GM10266 (cell line): ENCODE measurements at regions not wholly inside any gene's neighbourhood (a gene's known extent, or its start where the extent isn't known, plus 50 kb on each side); places are given as distances from the start of the nearest gene placed in this dataset.

Source experiments
- DNase-seq: peaks from one replicate; pipeline ENCODE4 v3.0.0; 2012; ENCODE audit errors: extremely low spot score
- TF ChIP-seq, protein P1 (sequence below): IDR thresholded peaks from 2 replicates; pipeline ENCODE4 v1.5.1; 2012; ENCODE audit warnings: mild to moderate bottlenecking, low read depth; ENCODE audit not compliant: control insufficient read depth, insufficient read depth; ENCODE audit errors: missing control alignments

DNA sequence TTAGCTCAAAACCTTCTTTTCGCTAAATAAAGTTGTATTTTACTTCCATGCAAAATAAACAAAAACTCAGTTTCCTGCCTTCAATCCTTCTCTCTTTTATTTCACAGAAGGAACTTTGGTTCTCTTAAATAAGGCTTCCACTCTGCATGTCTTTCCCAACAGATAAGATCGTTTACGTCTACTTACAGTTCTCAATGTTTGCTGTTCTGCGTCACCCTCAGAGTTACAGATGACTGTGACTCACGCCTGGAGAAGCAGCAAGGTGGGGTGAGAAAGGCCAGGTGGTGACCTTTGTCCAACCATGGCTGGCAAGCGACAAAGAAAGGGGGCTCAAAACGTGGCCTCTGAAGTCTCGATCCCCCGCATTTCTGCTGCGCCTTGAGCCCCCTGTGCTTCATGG, 51.4 kb upstream of the RPS6KA2 start:
- TF ChIP-seq, protein P1, sequence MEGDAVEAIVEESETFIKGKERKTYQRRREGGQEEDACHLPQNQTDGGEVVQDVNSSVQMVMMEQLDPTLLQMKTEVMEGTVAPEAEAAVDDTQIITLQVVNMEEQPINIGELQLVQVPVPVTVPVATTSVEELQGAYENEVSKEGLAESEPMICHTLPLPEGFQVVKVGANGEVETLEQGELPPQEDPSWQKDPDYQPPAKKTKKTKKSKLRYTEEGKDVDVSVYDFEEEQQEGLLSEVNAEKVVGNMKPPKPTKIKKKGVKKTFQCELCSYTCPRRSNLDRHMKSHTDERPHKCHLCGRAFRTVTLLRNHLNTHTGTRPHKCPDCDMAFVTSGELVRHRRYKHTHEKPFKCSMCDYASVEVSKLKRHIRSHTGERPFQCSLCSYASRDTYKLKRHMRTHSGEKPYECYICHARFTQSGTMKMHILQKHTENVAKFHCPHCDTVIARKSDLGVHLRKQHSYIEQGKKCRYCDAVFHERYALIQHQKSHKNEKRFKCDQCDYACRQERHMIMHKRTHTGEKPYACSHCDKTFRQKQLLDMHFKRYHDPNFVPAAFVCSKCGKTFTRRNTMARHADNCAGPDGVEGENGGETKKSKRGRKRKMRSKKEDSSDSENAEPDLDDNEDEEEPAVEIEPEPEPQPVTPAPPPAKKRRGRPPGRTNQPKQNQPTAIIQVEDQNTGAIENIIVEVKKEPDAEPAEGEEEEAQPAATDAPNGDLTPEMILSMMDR: no peak
- no peak for DNase-seq

DNA sequence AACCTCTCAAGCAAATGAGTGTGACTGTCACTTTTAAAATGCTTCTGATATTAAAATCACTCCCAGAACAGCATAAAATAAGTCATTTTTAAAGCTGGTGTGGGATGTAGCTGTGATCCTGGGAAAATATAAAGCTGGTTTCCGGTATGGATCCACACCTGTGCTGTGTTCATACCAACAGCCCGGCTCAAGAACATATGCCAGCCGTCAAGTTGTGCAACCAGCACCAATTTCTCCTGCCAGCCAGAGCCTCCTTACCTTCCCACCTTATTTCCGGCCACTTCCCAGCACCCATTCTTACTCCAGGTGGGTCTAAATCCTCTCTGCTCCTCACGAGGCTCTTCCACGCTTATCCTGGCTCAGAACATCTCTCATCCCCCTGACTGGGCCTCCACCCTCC, 50.9 kb upstream of the RPS6KA2 start:
- TF ChIP-seq, protein P1: no peak

More for the DNA sequence above, 50.9 kb upstream of the RPS6KA2 start:
- no peak for DNase-seq
